NB4 (cell line): ENCODE measurements at regions not wholly inside any gene's neighbourhood (a gene's known extent, or its start where the extent isn't known, plus 50 kb on each side); places are given as distances from the start of the nearest gene placed in this dataset.

ENCODE experiments used
- POLR2A ChIP-seq: IDR thresholded peaks from 2 replicates; pipeline ENCODE4 v1.6.1; 2011; ENCODE audit warnings: mild to moderate bottlenecking; ENCODE audit not compliant: insufficient read length; ENCODE audit errors: extremely low read depth
- TF ChIP-seq, protein P1 (sequence below): IDR thresholded peaks from one replicate; pipeline ENCODE4 v1.5.1; 2012; ENCODE audit warnings: low read depth, low read length

DNA sequence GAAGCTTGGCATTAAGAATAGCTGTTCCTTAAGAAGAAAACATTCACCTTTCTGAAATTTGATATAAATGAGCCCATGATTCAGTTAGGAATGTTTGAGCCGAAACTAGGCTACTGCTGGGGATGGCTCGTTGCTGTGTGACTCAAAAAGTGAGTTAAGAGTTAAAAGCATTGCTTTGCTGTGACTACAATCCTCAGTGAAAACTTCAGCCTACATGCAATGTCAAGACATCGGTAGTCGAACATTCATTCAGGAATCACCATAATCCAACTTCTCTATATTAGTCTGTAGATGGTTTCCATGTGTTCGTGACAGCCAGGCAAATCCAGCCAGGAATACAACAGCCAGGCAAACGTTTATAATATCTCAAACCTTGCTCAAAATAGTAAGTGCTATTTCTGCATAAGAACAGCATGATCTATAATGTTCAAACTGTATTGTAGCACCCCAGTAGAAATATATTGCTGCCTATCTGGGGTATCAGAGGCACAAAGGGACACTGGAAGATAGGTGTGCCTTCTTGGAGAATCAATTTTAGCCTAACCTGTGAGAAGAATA lies 1225.1 kb downstream of the CDH8 start:
- no peak for TF ChIP-seq POLR2A
- TF ChIP-seq, protein P1, sequence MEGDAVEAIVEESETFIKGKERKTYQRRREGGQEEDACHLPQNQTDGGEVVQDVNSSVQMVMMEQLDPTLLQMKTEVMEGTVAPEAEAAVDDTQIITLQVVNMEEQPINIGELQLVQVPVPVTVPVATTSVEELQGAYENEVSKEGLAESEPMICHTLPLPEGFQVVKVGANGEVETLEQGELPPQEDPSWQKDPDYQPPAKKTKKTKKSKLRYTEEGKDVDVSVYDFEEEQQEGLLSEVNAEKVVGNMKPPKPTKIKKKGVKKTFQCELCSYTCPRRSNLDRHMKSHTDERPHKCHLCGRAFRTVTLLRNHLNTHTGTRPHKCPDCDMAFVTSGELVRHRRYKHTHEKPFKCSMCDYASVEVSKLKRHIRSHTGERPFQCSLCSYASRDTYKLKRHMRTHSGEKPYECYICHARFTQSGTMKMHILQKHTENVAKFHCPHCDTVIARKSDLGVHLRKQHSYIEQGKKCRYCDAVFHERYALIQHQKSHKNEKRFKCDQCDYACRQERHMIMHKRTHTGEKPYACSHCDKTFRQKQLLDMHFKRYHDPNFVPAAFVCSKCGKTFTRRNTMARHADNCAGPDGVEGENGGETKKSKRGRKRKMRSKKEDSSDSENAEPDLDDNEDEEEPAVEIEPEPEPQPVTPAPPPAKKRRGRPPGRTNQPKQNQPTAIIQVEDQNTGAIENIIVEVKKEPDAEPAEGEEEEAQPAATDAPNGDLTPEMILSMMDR, result no peak
